ENCODE measurements at regions not wholly inside any gene's neighbourhood (a gene's known extent, or its start where the extent isn't known, plus 50 kb on each side); places are given as distances from the start of the nearest gene placed in this dataset.

DNA sequence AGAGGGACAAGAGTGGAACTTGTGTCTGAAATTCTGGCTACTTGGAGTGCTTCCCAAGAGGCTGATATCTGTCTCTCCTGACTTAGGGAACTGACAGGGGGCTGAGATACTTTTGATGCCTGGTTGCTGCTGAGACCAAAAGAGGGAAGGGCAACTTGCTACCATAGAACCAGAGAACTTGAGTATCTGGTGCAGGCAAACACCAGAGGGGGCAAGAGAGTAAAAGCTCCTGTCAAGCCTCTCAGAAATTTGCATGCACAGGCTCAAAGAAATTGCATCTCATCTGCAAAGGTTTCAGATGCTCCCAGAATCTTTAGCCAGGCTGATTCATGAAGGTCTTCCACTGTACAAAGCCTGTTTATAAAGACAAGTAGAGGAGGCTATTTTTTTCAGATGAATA lies 391.3 kb upstream of the FOXG1 start:
- TF ChIP-seq CTCF (IDR thresholded peaks at IDR 0.05; ENCODE audit: insufficient read depth, low read length, poor library complexity, severe bottlenecking), result no peak
- TF ChIP-seq EZH2phosphoT487 (conservative IDR thresholded peaks at IDR 0.05; ENCODE audit: low read length), result no peak

All from SU-DHL-6 (cell line).